Suprapubic skin (tissue), 4 donors: ENCODE measurements at regions not wholly inside any gene's neighbourhood (a gene's known extent, or its start where the extent isn't known, plus 50 kb on each side); places are given as distances from the start of the nearest gene placed in this dataset.

ENCODE experiments used
- DNase-seq, 2 donors: peaks; one replicate each; pipeline ENCODE4 v3.0.0-alpha.2; 2019; ENCODE audit warnings: low spot score in 2 of 2
- H3K27ac ChIP-seq: fragments of 200-600 bp; sonication (generic); one replicate; pipeline ENCODE4 v1.5.1; 2019
- H3K27me3 ChIP-seq: fragments of 200-600 bp; sonication (generic); one replicate; pipeline ENCODE4 v1.5.1; 2019
- H3K36me3 ChIP-seq: fragments of 200-600 bp; sonication (generic); one replicate; pipeline ENCODE4 v1.5.1; 2019
- H3K4me1 ChIP-seq: fragments of 200-600 bp; sonication (generic); one replicate; pipeline ENCODE4 v1.5.1; 2019
- H3K4me3 ChIP-seq: fragments of 200-600 bp; sonication (generic); one replicate; pipeline ENCODE4 v1.5.1; 2019; ENCODE audit warnings: mild to moderate bottlenecking
- H3K9me3 ChIP-seq: fragments of 200-600 bp; sonication (generic); one replicate; pipeline ENCODE4 v1.5.1; 2019
- EP300 ChIP-seq: sonication (generic); formaldehyde crosslinking; IDR thresholded peaks from one replicate; pipeline ENCODE4 v1.6.1; 2017; ENCODE audit warnings: antibody characterized with exemption
- POLR2A ChIP-seq, 2 donors: fragments of 450-650 bp; IDR thresholded peaks; one replicate each; pipeline ENCODE4 v1.6.1; 2017; ENCODE audit warnings: antibody characterized with exemption in 2 of 2, mild to moderate bottlenecking in 2 of 2, moderate library complexity in 2 of 2
- POLR2AphosphoS5 ChIP-seq, 3 donors: sonication (generic); formaldehyde crosslinking; IDR thresholded peaks; one replicate each; pipeline ENCODE4 v1.6.1; 2017; ENCODE audit warnings: antibody characterized with exemption in 3 of 3
- whole genome bisulfite sequencing: methylation state at CpG from one replicate; pipeline ENCODE4 v1.1.5; 2018; 5-methylcytosine and 5-hydroxymethylcytosine counted together
- TF ChIP-seq, protein P1 (sequence below), 2 donors: fragments of 200-600 bp in 1 of 2; fragments of 450-650 bp in 1 of 2; sonication (generic) in 1 of 2; IDR thresholded peaks; one replicate each; pipeline ENCODE4 v1.5.1; 2016 to 2019; ENCODE audit warnings: antibody characterized with exemption in 2 of 2, mild to moderate bottlenecking in 1 of 2, moderate library complexity in 1 of 2

DNA sequence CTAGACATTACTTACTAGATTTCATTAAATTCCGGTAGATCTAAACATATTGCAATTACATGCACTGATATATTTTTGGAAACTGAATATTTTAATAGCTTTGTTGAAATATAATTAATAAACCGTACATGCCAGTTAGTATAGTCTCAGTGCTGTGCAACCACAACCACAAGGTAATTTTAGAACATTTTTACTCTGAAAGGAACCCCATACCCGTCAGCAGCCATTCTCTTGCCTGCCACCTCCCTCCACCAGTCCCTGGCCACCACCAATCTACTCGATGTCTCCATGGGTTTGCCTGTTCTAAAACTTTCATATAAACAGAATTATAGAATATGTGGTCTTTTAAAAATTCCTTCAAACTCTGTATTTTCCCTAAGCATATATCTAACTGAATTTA lies 293.9 kb downstream of the THBS2 start:
- no peak overlapping the region for H3K4me3 ChIP-seq
- TF ChIP-seq POLR2A (IDR thresholded peaks at IDR 0.05): no peak
- TF ChIP-seq, protein P1, sequence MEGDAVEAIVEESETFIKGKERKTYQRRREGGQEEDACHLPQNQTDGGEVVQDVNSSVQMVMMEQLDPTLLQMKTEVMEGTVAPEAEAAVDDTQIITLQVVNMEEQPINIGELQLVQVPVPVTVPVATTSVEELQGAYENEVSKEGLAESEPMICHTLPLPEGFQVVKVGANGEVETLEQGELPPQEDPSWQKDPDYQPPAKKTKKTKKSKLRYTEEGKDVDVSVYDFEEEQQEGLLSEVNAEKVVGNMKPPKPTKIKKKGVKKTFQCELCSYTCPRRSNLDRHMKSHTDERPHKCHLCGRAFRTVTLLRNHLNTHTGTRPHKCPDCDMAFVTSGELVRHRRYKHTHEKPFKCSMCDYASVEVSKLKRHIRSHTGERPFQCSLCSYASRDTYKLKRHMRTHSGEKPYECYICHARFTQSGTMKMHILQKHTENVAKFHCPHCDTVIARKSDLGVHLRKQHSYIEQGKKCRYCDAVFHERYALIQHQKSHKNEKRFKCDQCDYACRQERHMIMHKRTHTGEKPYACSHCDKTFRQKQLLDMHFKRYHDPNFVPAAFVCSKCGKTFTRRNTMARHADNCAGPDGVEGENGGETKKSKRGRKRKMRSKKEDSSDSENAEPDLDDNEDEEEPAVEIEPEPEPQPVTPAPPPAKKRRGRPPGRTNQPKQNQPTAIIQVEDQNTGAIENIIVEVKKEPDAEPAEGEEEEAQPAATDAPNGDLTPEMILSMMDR (IDR thresholded peaks at IDR 0.05): no peak
- no peak for TF ChIP-seq EP300
- TF ChIP-seq POLR2AphosphoS5 (IDR thresholded peaks at IDR 0.05): no peak
- no peaks in the 10 kb centered on the region for H3K27me3 ChIP-seq
- H3K36me3 ChIP-seq: no peaks in the 10 kb centered on the region
- H3K4me1 ChIP-seq: no peaks in the 10 kb centered on the region
- no peak for DNase-seq
- H3K9me3 ChIP-seq: no peaks in the 10 kb centered on the region
- H3K27ac ChIP-seq: no peak overlapping the region
- 82% methylated on average over 4 of the region's 4 CpGs for WGBS

DNA sequence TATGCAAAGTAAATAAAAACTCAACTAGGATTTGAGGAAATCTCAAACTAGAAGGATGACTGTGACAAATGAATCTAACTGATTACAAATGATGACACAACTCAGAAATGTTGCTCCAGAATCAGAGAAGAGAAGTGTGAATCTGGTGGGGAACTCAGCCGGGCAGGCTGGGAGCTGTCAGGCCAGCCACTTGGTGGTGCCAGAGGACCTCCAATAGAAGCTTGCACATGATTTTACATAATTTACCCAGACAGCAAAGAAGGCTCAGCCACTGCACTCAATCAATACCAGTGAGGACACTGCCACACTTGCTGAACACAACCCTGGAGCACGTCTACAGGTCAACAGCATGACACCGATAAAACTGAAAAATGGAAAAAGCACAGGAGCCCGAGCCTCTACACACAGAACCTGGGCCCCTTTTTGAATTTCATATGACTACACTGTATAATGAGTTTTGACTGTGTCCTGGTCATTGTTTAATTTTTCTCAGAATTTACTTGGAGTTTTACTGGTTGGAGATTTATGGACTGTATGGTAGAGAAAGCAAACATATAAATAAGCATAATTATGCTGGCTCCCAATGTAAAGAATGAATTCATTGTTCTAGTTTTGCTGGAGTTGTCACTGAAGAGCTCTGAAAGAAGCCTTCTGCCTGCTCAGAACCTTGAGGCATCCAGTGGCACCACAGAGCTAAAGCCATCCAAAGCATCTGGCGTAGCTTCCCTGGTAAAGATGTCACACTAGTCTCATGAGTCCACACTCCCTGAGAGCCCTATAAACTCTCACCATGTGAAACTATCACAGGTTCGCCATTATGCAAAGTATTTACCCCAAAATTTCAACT lies 296.5 kb downstream of the THBS2 start:
- peak in 1 of 2 donors; percentile 81 for DNase-seq
- no peaks in the 10 kb centered on the region for H3K4me1 ChIP-seq
- WGBS: 56% methylated on average over 6 of the region's 6 CpGs
- TF ChIP-seq, protein P1 (IDR thresholded peaks at IDR 0.05): peak; percentile 59 to 80
- no peak for TF ChIP-seq EP300
- H3K27ac ChIP-seq: no peak overlapping the region
- H3K9me3 ChIP-seq: no peaks in the 10 kb centered on the region
- H3K27me3 ChIP-seq: no peaks in the 10 kb centered on the region
- no peak overlapping the region for H3K4me3 ChIP-seq
- H3K36me3 ChIP-seq: no peaks in the 10 kb centered on the region

DNA sequence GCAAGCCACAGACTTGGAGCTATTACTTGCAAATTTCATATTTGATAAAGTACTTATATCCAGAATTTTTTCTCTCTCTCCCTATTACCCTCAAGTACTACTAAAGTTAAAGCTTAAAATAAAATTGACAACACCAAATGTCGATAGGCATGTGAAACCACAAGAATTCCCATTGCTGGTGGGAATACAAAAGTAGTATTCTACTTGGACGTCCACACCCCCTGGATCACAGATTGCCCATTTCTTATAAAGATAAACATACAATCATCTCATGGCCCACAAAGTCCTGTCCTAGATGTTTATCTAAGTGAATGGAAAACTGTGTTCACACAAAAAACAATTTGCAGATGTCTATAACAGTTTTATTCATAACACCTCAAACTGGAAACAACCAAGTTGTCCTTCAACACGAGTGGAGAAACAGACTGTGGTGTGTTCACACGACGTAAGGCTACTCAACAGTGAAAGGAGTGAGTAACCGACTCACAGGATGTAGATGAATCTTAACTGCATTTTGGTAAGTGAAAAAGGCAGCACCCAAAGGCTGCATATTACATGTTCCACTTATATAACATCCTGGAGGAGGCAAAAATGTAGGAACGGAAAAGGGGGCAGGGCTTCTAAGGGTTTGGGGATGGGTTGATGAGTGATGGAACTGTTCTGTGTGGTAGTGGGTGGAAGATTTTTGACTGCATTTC lies 297.4 kb downstream of the THBS2 start:
- Histone ChIP-seq H3K36me3 (no peaks in the 10 kb centered on the region), H3K27me3 (no peaks in the 10 kb centered on the region), H3K4me3 (no peak overlapping the region), H3K27ac (peak overlapping the region; percentile 20), H3K4me1 (no peaks in the 10 kb centered on the region), H3K9me3 (no peaks in the 10 kb centered on the region)
- DNase-seq: no peak
- TF ChIP-seq POLR2AphosphoS5 (IDR thresholded peaks at IDR 0.05) (no peak), EP300 (no peak), POLR2A (IDR thresholded peaks at IDR 0.05) (no peak)
- TF ChIP-seq, protein P1 (IDR thresholded peaks at IDR 0.05): no peak
- 58% methylated on average over 7 of the region's 7 CpGs for WGBS

DNA sequence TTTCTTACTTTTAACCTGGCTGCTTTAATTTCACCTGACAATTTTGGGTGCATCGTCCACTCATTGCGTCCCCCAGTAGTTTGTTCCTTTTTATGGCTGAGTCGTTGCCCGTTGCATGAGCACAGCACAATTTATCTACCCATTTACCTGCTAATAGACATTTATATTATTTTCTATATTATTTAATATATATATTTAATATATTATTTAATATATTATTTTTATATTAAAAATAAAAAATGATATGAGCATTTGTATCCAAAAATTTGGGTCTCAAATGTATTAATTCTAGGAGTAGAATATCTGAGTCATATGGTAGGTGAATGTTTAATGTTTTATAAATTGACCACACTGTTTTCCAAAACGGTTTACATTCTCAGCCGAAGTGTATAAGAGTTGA lies 300.2 kb downstream of the THBS2 start:
- Histone ChIP-seq H3K36me3 (no peaks in the 10 kb centered on the region), H3K4me3 (no peak overlapping the region), H3K27me3 (no peaks in the 10 kb centered on the region), H3K9me3 (no peaks in the 10 kb centered on the region), H3K27ac (no peak overlapping the region), H3K4me1 (peaks cover 13% of the 10 kb centered on the region)
- DNase-seq: no peak
- 88% methylated on average over 6 of the region's 6 CpGs for WGBS
- TF ChIP-seq POLR2AphosphoS5 (IDR thresholded peaks at IDR 0.05) (no peak), EP300 (no peak)

DNA sequence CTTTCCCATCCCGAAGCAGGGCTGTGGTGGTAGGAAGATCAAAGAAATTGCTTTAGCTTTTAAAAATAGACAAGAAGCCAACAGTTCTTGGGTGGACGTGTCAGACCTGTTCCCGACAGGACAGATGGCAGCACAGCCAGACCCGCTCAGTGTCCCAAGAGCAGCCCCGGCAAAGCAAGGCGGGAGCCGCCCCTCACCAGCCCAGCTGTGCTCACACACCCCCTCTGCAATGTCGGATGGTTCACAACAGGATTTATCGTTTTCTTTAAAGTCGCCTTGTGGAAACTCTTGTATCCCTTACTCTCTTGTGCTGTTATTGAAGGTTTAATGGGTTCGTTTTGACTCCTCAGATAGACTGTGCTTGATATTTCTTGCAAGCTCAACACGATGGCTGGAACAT lies 302.4 kb downstream of the THBS2 start:
- Histone ChIP-seq H3K4me1 (peaks cover 13% of the 10 kb centered on the region), H3K9me3 (no peaks in the 10 kb centered on the region), H3K27ac (peak overlapping the region; percentile 30), H3K27me3 (no peaks in the 10 kb centered on the region), H3K4me3 (no peak overlapping the region), H3K36me3 (no peaks in the 10 kb centered on the region)
- TF ChIP-seq, protein P1 (IDR thresholded peaks at IDR 0.05): no peak
- TF ChIP-seq POLR2AphosphoS5 (IDR thresholded peaks at IDR 0.05) (no peak), POLR2A (IDR thresholded peaks at IDR 0.05) (no peak), EP300 (no peak)
- 55% methylated on average over 12 of the region's 12 CpGs for WGBS
- no peak for DNase-seq
